GM23338 (cell line): ENCODE measurements at regions not wholly inside any gene's neighbourhood (a gene's known extent, or its start where the extent isn't known, plus 50 kb on each side); places are given as distances from the start of the nearest gene placed in this dataset.

ENCODE experiments used
- CREB1 ChIP-seq: fragments of 250-450 bp; sonication (Bioruptor Pico); IDR thresholded peaks from 2 replicates; pipeline ENCODE4 v1.5.0; 2020; ENCODE audit warnings: low read depth, mild to moderate bottlenecking, moderate library complexity
- POLR2AphosphoS5 ChIP-seq: IDR thresholded peaks from 2 replicates; pipeline ENCODE4 v1.6.1; 2016; ENCODE audit warnings: antibody characterized with exemption, low read depth
- TF ChIP-seq, protein P1 (sequence below), 2 experiments: fragments of 200-600 bp in 1 of 2; sonication (generic) in 1 of 2; conservative IDR thresholded peaks; 2 replicates each; pipeline versions ENCODE4 v1.5.1 to v1.6.1; 2016 to 2017; ENCODE audit warnings: antibody characterized with exemption in 2 of 2, low read depth in 2 of 2, mild to moderate bottlenecking in 2 of 2, moderate library complexity in 1 of 2

DNA sequence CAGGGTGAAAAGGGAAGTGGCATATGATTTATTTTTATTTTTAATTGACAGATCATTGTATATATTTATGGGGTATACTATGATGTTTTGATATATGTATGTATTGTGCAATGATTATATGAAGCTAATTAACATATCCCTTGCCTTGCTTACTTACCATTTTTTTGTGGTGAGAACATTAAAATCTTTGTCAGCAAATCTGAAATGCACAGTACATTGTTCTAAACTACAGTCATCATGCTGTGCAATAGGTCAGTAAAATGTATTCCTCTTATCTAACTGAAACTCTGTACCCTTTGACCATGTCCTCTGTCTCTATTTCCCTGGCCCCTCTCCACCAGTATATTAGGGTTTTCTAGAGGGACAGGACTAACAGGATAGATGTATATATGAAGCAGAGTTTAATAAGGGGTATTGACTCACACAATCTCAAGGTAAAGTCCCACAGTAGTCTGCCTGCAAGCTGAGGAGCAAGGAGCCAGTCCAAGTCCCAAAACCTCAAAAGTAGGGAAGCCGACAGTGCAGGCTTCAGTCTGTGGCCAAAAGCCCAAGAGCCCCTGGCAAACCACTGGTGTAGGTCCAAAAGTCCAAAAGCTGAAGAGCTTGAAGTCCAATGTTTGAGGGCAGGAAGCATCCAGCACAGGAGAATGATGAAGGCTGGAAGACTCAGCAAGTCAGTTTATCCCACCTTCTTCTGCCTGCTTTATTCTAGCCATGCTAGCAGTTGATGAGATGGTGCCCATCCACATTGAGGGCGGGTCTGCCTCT, 122.2 kb upstream of the FBXL7 start:
- TF ChIP-seq POLR2AphosphoS5 (no peak), CREB1 (no peak)
- TF ChIP-seq, protein P1, sequence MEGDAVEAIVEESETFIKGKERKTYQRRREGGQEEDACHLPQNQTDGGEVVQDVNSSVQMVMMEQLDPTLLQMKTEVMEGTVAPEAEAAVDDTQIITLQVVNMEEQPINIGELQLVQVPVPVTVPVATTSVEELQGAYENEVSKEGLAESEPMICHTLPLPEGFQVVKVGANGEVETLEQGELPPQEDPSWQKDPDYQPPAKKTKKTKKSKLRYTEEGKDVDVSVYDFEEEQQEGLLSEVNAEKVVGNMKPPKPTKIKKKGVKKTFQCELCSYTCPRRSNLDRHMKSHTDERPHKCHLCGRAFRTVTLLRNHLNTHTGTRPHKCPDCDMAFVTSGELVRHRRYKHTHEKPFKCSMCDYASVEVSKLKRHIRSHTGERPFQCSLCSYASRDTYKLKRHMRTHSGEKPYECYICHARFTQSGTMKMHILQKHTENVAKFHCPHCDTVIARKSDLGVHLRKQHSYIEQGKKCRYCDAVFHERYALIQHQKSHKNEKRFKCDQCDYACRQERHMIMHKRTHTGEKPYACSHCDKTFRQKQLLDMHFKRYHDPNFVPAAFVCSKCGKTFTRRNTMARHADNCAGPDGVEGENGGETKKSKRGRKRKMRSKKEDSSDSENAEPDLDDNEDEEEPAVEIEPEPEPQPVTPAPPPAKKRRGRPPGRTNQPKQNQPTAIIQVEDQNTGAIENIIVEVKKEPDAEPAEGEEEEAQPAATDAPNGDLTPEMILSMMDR (conservative IDR thresholded peaks at IDR 0.05; ENCODE audit: low read depth in 2 of 2) = no peak
